Prostate gland (tissue), 2 donors: ENCODE measurements at regions not wholly inside any gene's neighbourhood (a gene's known extent, or its start where the extent isn't known, plus 50 kb on each side); places are given as distances from the start of the nearest gene placed in this dataset.

Source experiments
- POLR2A ChIP-seq: fragments of 450-650 bp; IDR thresholded peaks from one replicate; pipeline ENCODE4 v1.6.1; 2016; ENCODE audit warnings: antibody characterized with exemption, mild to moderate bottlenecking
- POLR2AphosphoS5 ChIP-seq: sonication (generic); formaldehyde crosslinking; IDR thresholded peaks from one replicate; pipeline ENCODE4 v1.6.1; 2017; ENCODE audit warnings: antibody characterized with exemption
- TF ChIP-seq, protein P1 (sequence below), 4 experiments: fragments of 200-600 bp in 2 of 4; fragments of 450-650 bp in 2 of 4; sonication (generic) in 2 of 4; IDR thresholded peaks; 1 replicate in 3 of 4; 2 replicates in 1 of 4; pipeline ENCODE4 v1.5.1; 2016 to 2019; ENCODE audit warnings: antibody characterized with exemption in 4 of 4, mild to moderate bottlenecking in 2 of 4, moderate library complexity in 2 of 4

DNA sequence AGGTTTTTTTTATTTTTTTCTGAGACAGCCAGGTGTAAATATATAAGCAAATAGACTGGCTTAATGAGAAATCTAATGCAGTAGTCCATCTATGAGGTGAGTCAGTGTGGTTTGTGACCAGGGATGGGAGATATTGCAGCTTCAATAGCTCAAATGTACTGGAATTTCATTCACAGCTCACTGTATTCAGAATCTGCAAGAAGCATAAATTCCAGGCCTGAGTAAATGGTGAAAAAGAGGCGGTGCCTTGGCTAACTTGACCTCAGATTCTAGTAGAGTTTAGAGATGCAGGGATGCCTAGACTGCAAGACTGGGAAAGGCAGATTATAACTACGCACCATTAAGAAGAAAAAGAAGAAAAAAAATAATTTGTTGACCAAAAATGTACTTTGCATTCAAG lies 151.9 kb upstream of the SMC2 start:
- no peak for TF ChIP-seq POLR2A
- TF ChIP-seq, protein P1, sequence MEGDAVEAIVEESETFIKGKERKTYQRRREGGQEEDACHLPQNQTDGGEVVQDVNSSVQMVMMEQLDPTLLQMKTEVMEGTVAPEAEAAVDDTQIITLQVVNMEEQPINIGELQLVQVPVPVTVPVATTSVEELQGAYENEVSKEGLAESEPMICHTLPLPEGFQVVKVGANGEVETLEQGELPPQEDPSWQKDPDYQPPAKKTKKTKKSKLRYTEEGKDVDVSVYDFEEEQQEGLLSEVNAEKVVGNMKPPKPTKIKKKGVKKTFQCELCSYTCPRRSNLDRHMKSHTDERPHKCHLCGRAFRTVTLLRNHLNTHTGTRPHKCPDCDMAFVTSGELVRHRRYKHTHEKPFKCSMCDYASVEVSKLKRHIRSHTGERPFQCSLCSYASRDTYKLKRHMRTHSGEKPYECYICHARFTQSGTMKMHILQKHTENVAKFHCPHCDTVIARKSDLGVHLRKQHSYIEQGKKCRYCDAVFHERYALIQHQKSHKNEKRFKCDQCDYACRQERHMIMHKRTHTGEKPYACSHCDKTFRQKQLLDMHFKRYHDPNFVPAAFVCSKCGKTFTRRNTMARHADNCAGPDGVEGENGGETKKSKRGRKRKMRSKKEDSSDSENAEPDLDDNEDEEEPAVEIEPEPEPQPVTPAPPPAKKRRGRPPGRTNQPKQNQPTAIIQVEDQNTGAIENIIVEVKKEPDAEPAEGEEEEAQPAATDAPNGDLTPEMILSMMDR (IDR thresholded peaks at IDR 0.05): no peak
- TF ChIP-seq POLR2AphosphoS5: no peak
